Adrenal gland (tissue), 5 donors: ENCODE measurements at regions not wholly inside any gene's neighbourhood (a gene's known extent, or its start where the extent isn't known, plus 50 kb on each side); places are given as distances from the start of the nearest gene placed in this dataset.

Experiments used
- POLR2A ChIP-seq, 2 donors: fragments of 450-650 bp; IDR thresholded peaks; one replicate each; pipeline ENCODE4 v1.6.1; 2017; ENCODE audit warnings: antibody characterized with exemption in 2 of 2, mild to moderate bottlenecking in 2 of 2, moderate library complexity in 1 of 2
- TF ChIP-seq, protein P1 (sequence below), 6 experiments: fragments of 450-650 bp in 4 of 6; fragments of 200-600 bp in 2 of 6; sonication (generic) in 1 of 6; IDR thresholded peaks; 1 replicate in 5 of 6; 2 replicates in 1 of 6; pipeline versions ENCODE4 v1.5.1 to v1.8.0; 2016 to 2021; ENCODE audit warnings: antibody characterized with exemption in 6 of 6, mild to moderate bottlenecking in 2 of 6, moderate library complexity in 1 of 6
- donor health status: DM: no; HTN: no; CAD: no.

DNA sequence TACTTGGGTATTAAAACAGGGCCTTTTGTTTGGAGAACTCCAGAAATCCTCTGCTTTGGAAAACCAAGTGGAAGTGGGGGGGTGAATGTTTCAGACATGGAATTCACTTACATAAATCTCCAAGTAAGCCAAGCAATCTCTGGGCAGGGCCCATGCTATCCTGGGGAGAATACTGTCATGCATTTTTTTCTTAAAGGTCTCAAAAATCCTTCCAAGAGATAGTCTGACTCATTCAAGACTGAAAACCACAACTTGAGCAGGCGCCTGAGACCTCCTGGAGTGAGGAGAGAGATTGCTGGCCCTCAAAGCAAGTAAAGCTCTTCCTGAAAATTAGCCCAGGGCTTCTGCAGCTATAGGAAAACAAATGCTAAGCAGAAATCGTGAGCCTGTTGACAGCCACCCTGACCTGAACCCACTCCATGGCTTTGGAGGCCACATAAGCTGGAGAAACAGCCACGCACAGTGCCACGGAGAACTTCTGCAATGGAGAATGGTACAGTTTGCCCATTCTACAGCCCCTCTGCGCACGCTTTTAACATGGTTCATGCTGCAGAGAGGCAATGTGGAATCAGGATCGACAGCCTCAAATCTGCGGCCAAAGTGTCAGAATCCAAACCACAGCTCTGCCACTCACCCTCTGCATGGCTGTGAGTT is 203.1 kb upstream of the AUTS2 start:
- TF ChIP-seq, protein P1, sequence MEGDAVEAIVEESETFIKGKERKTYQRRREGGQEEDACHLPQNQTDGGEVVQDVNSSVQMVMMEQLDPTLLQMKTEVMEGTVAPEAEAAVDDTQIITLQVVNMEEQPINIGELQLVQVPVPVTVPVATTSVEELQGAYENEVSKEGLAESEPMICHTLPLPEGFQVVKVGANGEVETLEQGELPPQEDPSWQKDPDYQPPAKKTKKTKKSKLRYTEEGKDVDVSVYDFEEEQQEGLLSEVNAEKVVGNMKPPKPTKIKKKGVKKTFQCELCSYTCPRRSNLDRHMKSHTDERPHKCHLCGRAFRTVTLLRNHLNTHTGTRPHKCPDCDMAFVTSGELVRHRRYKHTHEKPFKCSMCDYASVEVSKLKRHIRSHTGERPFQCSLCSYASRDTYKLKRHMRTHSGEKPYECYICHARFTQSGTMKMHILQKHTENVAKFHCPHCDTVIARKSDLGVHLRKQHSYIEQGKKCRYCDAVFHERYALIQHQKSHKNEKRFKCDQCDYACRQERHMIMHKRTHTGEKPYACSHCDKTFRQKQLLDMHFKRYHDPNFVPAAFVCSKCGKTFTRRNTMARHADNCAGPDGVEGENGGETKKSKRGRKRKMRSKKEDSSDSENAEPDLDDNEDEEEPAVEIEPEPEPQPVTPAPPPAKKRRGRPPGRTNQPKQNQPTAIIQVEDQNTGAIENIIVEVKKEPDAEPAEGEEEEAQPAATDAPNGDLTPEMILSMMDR (IDR thresholded peaks at IDR 0.05) = no peak
- TF ChIP-seq POLR2A (IDR thresholded peaks at IDR 0.05) = no peak
